GM12878 (cell line): ENCODE measurements at regions not wholly inside any gene's neighbourhood (a gene's known extent, or its start where the extent isn't known, plus 50 kb on each side); places are given as distances from the start of the nearest gene placed in this dataset.

ENCODE experiments used
- ATAC-seq: fragments of 200-7000 bp; cut with Tn5 transposase; 3 replicates; pipeline ENCODE4 v1.9.1; 2020; ENCODE audit warnings: mild to moderate bottlenecking, moderate library complexity
- BruUV-seq: library from RNA; stranded (reverse); fragments of 400-500 nt; replicated peaks from 2 replicates; lab custom pipeline; 2021; lab: Mats Ljungman, UMichigan
- CTCF ChIA-PET: fragments of 300-600 bp; sonication (Branson Sonifier 250); formaldehyde crosslinking; extraction: SDS; loops from one replicate; lab custom pipeline; 2021; ENCODE audit warnings: inconsistent platforms; lab: Yijun Ruan, JAX
- POLR2A ChIA-PET: fragments of 350-600 bp; formaldehyde crosslinking; extraction: SDS; loops from one replicate; lab custom pipeline; 2021; ENCODE audit warnings: inconsistent platforms; lab: Charles Lee
- RAD21 ChIA-PET: fragments of 300-600 bp; sonication (Branson Sonifier 250); formaldehyde crosslinking; loops from one replicate; lab custom pipeline; 2023; ENCODE audit warnings: antibody characterized with exemption; ENCODE audit not compliant: unreplicated experiment; lab: Charles Lee
- SMC1A ChIA-PET: fragments of 300-600 bp; sonication (Branson Sonifier 250); formaldehyde crosslinking; loops from one replicate; lab custom pipeline; 2023; ENCODE audit not compliant: unreplicated experiment, uncharacterized antibody; lab: Charles Lee
- DNase-seq: peaks from one replicate; pipeline ENCODE4 v3.0.0-alpha.2; 2011; ENCODE audit warnings: low read depth, low spot score
- FAIRE-seq: peaks from 3 replicates; lab custom pipeline; 2011; peaks lifted over from hg19 to GRCh38; lab: Jason Lieb, UNC
- H2AFZ ChIP-seq: 2 replicates; pipeline ENCODE4 v1.6.0; 2011; ENCODE audit warnings: low read depth, low read length, control low read depth; ENCODE audit not compliant: control insufficient read depth
- H3K27ac ChIP-seq: 2 replicates; pipeline ENCODE4 v1.5.1; 2011; ENCODE audit warnings: control low read depth; ENCODE audit not compliant: control insufficient read depth, insufficient read depth
- H3K27me3 ChIP-seq, 2 experiments: replicated peaks in 1 of 2; 2 replicates each; pipeline versions ENCODE4 v1.6.0 to v1.6.1; 2011; ENCODE audit warnings: low read length in 1 of 2; ENCODE audit not compliant: control insufficient read depth in 2 of 2, insufficient read depth in 2 of 2
- H3K36me3 ChIP-seq, 2 experiments: 2 replicates each; pipeline ENCODE4 v1.5.1; 2011; ENCODE audit warnings: low read length in 1 of 2; ENCODE audit not compliant: control insufficient read depth in 2 of 2, insufficient read depth in 2 of 2
- H3K4me1 ChIP-seq: 2 replicates; pipeline ENCODE4 v1.6.1; 2011; ENCODE audit warnings: mild to moderate bottlenecking, low read length, moderate library complexity, mixed read lengths; ENCODE audit not compliant: control insufficient read depth, insufficient read depth
- H3K4me2 ChIP-seq: 2 replicates; pipeline ENCODE4 v1.6.0; 2011; ENCODE audit warnings: control low read depth; ENCODE audit not compliant: control insufficient read depth, insufficient read depth
- H3K4me3 ChIP-seq: fragments of 200-600 bp; sonication (generic); 2 replicates; pipeline ENCODE4 v1.5.1; 2016
- H3K79me2 ChIP-seq: 2 replicates; pipeline ENCODE4 v1.6.0; 2011; ENCODE audit warnings: low read length; ENCODE audit not compliant: control insufficient read depth, insufficient read depth
- H3K9ac ChIP-seq: 2 replicates; pipeline ENCODE4 v1.8.0; 2011; ENCODE audit warnings: low read length, control low read depth, mixed read lengths; ENCODE audit not compliant: control insufficient read depth, insufficient read depth
- H3K9me3 ChIP-seq: replicated peaks from 3 replicates; pipeline ENCODE4 v1.5.1; 2011; ENCODE audit warnings: mild to moderate bottlenecking, low read length; ENCODE audit not compliant: control insufficient read depth, insufficient read depth
- H4K20me1 ChIP-seq: 2 replicates; pipeline ENCODE4 v1.6.0; 2011; ENCODE audit not compliant: control insufficient read depth, insufficient read depth
- BMI1 ChIP-seq: fragments of 450-650 bp; IDR thresholded peaks from 2 replicates; pipeline ENCODE4 v1.6.1; 2016; ENCODE audit warnings: mild to moderate bottlenecking, moderate library complexity, borderline replicate concordance
- CBX5 ChIP-seq: sonication (generic); IDR thresholded peaks from 2 replicates; pipeline ENCODE4 v1.6.1; 2016; ENCODE audit warnings: low read depth, moderate library complexity, mild to moderate bottlenecking, inconsistent platforms
- FOXK2 ChIP-seq: fragments of 450-650 bp; IDR thresholded peaks from 2 replicates; pipeline ENCODE4 v1.6.1; 2017; ENCODE audit warnings: mild to moderate bottlenecking, moderate library complexity
- HCFC1 ChIP-seq: fragments of 150-350 bp; IDR thresholded peaks from 2 replicates; pipeline ENCODE4 v1.6.1; 2014; ENCODE audit warnings: low read length
- HDAC6 ChIP-seq: fragments of 200-600 bp; sonication (generic); IDR thresholded peaks from one replicate; pipeline ENCODE4 v1.8.0; 2017; ENCODE audit warnings: antibody characterized with exemption; ENCODE audit not compliant: unreplicated experiment
- MEF2A ChIP-seq: IDR thresholded peaks from 2 replicates; pipeline ENCODE4 v1.6.1; 2011; ENCODE audit warnings: low read depth, mild to moderate bottlenecking, low read length, moderate library complexity; ENCODE audit not compliant: insufficient read depth
- MXI1 ChIP-seq: fragments of 150-350 bp; IDR thresholded peaks from 2 replicates; pipeline ENCODE4 v1.6.1; 2011; ENCODE audit warnings: low read depth, mild to moderate bottlenecking, inconsistent platforms, low read length, improper control_type of control experiment
- PAX5 ChIP-seq: IDR thresholded peaks from 2 replicates; pipeline ENCODE4 v1.6.1; 2011; ENCODE audit warnings: low read depth, low read length, borderline replicate concordance
- POLR2A ChIP-seq: IDR thresholded peaks from 2 replicates; pipeline ENCODE4 v1.6.1; 2011; ENCODE audit warnings: low read depth, mild to moderate bottlenecking, low read length
- RBBP5 ChIP-seq: fragments of 200-600 bp; sonication (generic); conservative IDR thresholded peaks from 2 replicates; pipeline ENCODE4 v1.6.1; 2016
- SIX5 ChIP-seq: IDR thresholded peaks from 2 replicates; pipeline ENCODE4 v1.6.1; 2011; ENCODE audit warnings: mild to moderate bottlenecking, low read depth, low read length, moderate library complexity; ENCODE audit not compliant: severe bottlenecking
- STAT3 ChIP-seq: IDR thresholded peaks from 2 replicates; pipeline ENCODE4 v1.6.1; 2011; ENCODE audit warnings: low read depth, low read length, improper control_type of control experiment
- SUPT20H ChIP-seq: IDR thresholded peaks from 2 replicates; pipeline ENCODE4 v1.6.1; 2011; ENCODE audit warnings: low read depth, mild to moderate bottlenecking, low read length, moderate library complexity, borderline replicate concordance; ENCODE audit not compliant: control insufficient read depth
- ZBED1 ChIP-seq: IDR thresholded peaks from 2 replicates; pipeline ENCODE4 v1.6.1; 2016; ENCODE audit warnings: borderline replicate concordance
- WGBS: methylation state at CpG from one replicate; pipeline ENCODE4 v1.1.6; 2016; ENCODE audit warnings: low lambda C conversion rate; ENCODE audit not compliant: insufficient replicate concordance, insufficient coverage; ENCODE audit errors: missing lambda C conversion rate; 5-methylcytosine and 5-hydroxymethylcytosine counted together
- in situ Hi-C: fragments of 300-500 bp; cut with MboI; formaldehyde crosslinking; loops from 9 replicates; pipeline ENCODE4 v1.14.3; 2018; ENCODE audit warnings: mixed read lengths
- intact Hi-C: fragments of 100-400 bp; cut with micrococcal nuclease; formaldehyde crosslinking; loops from one replicate; pipeline ENCODE4 v1.14.2; 2022; ENCODE audit not compliant: unreplicated experiment
- TF ChIP-seq, protein P1 (sequence below): IDR thresholded peaks from 2 replicates; pipeline ENCODE4 v1.6.1; 2012; ENCODE audit warnings: improper control_type of control experiment, low read depth, low read length; ENCODE audit not compliant: insufficient replicate concordance
- TF ChIP-seq, protein P2 (sequence below): fragments of 450-650 bp; IDR thresholded peaks from 2 replicates; pipeline ENCODE4 v1.6.1; 2017; ENCODE audit warnings: mild to moderate bottlenecking, low read depth, inconsistent platforms; ENCODE audit not compliant: poor library complexity, severe bottlenecking
- TF ChIP-seq, protein P3 (sequence below): fragments of 450-650 bp; IDR thresholded peaks from 2 replicates; pipeline ENCODE4 v1.6.1; 2017; ENCODE audit warnings: antibody characterized with exemption, mild to moderate bottlenecking, moderate library complexity

DNA sequence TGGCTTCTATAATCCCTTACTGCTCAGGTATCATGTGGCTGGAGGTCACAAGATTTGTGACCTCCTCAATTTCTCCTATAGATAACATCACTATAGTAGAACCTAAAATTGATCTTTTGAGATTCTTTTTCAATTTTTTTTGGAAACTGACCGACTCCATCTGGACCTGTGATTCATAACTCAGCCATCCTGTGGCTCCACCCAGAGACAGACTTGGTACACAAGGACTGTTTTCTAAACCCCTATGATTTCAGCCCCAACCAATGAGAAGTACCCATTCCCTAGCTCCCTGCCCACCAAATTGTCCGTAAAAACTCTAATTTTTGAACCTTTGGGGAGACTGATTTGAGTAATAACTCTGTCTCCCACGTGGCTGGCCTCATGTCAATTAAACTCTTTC, 148.9 kb downstream of the SYT10 start:
- CTCF ChIA-PET = no interaction called here
- intact Hi-C loops (no loop called here), in situ Hi-C loops (no loop called here)
- no TSS peak for BruUV-seq
- Histone ChIP-seq H2AFZ (no peak overlapping the region), H3K9me3 (no peaks in the 10 kb centered on the region), H3K36me3 (no peaks in the 10 kb centered on the region), H3K27ac (no peak overlapping the region), H4K20me1 (no peaks in the 10 kb centered on the region), H3K79me2 (no peaks in the 10 kb centered on the region), H3K27me3 (no peaks in the 10 kb centered on the region), H3K4me1 (no peaks in the 10 kb centered on the region), H3K4me2 (no peak overlapping the region), H3K4me3 (no peak overlapping the region), H3K9ac (no peak overlapping the region)
- FAIRE-seq = no peak
- POLR2A ChIA-PET = no interaction called here
- RAD21 ChIA-PET = no interaction called here
- no peak for DNase-seq
- ATAC-seq = no peak
- SMC1A ChIA-PET = interaction anchor here (0.7 kb wide), 1 partner anchor 1274 kb away, joined by 4 read pairs; no protein-coding TSS in a partner anchor
- 0% methylated on average over 3 of the region's 3 CpGs for WGBS
- TF ChIP-seq HCFC1 (no peak), POLR2A (no peak), FOXK2 (no peak), STAT3 (no peak), ZBED1 (no peak), RBBP5 (no peak), BMI1 (no peak), HDAC6 (no peak), CBX5 (no peak), MXI1 (no peak), SUPT20H (no peak), SIX5 (no peak), MEF2A (no peak), PAX5 (no peak)
- TF ChIP-seq, protein P1, sequence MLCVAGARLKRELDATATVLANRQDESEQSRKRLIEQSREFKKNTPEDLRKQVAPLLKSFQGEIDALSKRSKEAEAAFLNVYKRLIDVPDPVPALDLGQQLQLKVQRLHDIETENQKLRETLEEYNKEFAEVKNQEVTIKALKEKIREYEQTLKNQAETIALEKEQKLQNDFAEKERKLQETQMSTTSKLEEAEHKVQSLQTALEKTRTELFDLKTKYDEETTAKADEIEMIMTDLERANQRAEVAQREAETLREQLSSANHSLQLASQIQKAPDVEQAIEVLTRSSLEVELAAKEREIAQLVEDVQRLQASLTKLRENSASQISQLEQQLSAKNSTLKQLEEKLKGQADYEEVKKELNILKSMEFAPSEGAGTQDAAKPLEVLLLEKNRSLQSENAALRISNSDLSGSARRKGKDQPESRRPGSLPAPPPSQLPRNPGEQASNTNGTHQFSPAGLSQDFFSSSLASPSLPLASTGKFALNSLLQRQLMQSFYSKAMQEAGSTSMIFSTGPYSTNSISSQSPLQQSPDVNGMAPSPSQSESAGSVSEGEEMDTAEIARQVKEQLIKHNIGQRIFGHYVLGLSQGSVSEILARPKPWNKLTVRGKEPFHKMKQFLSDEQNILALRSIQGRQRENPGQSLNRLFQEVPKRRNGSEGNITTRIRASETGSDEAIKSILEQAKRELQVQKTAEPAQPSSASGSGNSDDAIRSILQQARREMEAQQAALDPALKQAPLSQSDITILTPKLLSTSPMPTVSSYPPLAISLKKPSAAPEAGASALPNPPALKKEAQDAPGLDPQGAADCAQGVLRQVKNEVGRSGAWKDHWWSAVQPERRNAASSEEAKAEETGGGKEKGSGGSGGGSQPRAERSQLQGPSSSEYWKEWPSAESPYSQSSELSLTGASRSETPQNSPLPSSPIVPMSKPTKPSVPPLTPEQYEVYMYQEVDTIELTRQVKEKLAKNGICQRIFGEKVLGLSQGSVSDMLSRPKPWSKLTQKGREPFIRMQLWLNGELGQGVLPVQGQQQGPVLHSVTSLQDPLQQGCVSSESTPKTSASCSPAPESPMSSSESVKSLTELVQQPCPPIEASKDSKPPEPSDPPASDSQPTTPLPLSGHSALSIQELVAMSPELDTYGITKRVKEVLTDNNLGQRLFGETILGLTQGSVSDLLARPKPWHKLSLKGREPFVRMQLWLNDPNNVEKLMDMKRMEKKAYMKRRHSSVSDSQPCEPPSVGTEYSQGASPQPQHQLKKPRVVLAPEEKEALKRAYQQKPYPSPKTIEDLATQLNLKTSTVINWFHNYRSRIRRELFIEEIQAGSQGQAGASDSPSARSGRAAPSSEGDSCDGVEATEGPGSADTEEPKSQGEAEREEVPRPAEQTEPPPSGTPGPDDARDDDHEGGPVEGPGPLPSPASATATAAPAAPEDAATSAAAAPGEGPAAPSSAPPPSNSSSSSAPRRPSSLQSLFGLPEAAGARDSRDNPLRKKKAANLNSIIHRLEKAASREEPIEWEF = no peak
- TF ChIP-seq, protein P2, sequence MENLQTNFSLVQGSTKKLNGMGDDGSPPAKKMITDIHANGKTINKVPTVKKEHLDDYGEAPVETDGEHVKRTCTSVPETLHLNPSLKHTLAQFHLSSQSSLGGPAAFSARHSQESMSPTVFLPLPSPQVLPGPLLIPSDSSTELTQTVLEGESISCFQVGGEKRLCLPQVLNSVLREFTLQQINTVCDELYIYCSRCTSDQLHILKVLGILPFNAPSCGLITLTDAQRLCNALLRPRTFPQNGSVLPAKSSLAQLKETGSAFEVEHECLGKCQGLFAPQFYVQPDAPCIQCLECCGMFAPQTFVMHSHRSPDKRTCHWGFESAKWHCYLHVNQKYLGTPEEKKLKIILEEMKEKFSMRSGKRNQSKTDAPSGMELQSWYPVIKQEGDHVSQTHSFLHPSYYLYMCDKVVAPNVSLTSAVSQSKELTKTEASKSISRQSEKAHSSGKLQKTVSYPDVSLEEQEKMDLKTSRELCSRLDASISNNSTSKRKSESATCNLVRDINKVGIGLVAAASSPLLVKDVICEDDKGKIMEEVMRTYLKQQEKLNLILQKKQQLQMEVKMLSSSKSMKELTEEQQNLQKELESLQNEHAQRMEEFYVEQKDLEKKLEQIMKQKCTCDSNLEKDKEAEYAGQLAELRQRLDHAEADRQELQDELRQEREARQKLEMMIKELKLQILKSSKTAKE = no peak
- TF ChIP-seq, protein P3, sequence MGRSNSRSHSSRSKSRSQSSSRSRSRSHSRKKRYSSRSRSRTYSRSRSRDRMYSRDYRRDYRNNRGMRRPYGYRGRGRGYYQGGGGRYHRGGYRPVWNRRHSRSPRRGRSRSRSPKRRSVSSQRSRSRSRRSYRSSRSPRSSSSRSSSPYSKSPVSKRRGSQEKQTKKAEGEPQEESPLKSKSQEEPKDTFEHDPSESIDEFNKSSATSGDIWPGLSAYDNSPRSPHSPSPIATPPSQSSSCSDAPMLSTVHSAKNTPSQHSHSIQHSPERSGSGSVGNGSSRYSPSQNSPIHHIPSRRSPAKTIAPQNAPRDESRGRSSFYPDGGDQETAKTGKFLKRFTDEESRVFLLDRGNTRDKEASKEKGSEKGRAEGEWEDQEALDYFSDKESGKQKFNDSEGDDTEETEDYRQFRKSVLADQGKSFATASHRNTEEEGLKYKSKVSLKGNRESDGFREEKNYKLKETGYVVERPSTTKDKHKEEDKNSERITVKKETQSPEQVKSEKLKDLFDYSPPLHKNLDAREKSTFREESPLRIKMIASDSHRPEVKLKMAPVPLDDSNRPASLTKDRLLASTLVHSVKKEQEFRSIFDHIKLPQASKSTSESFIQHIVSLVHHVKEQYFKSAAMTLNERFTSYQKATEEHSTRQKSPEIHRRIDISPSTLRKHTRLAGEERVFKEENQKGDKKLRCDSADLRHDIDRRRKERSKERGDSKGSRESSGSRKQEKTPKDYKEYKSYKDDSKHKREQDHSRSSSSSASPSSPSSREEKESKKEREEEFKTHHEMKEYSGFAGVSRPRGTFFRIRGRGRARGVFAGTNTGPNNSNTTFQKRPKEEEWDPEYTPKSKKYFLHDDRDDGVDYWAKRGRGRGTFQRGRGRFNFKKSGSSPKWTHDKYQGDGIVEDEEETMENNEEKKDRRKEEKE = no peak
